Epidermal melanocyte (primary cell): ENCODE measurements at regions not wholly inside any gene's neighbourhood (a gene's known extent, or its start where the extent isn't known, plus 50 kb on each side); places are given as distances from the start of the nearest gene placed in this dataset.
"Not testable (repeated sequence)": the region's sequence is repeated elsewhere in the genome, so short reads cannot be mapped to it uniquely, and the experiment has no call there.

ENCODE experiments used
- DNase-seq: peaks from one replicate; pipeline ENCODE4 v3.0.0; 2011; ENCODE audit warnings: low spot score; ENCODE audit not compliant: insufficient read length

GRCh38 chr2:111566068-111566467 lies 317.9 kb downstream of the ANAPC1 start:
- DNase-seq, result not testable (repeated sequence)

GRCh38 chr2:111567233-111567632 lies 316.8 kb downstream of the ANAPC1 start:
- not testable (repeated sequence) for DNase-seq

GRCh38 chr2:111569356-111570199 lies 314.4 kb downstream of the ANAPC1 start:
- not testable (repeated sequence) for DNase-seq

- DNase-seq, result not testable (repeated sequence)
Measured at GRCh38 chr2:111570300-111571114, 313.5 kb downstream of the ANAPC1 start.

GRCh38 chr2:111574803-111575202 lies 309.2 kb downstream of the ANAPC1 start:
- DNase-seq, result not testable (repeated sequence)

GRCh38 chr2:111577154-111577885 lies 306.7 kb downstream of the ANAPC1 start:
- not testable (repeated sequence) for DNase-seq

GRCh38 chr2:111579500-111580134 lies 304.4 kb downstream of the ANAPC1 start:
- not testable (repeated sequence) for DNase-seq

GRCh38 chr2:111580616-111581015 lies 303.4 kb downstream of the ANAPC1 start:
- not testable (repeated sequence) for DNase-seq

GRCh38 chr2:111582090-111582489 lies 301.9 kb downstream of the ANAPC1 start:
- DNase-seq, result not testable (repeated sequence)

- DNase-seq, result not testable (repeated sequence)
Measured at GRCh38 chr2:111583480-111583879, 300.5 kb downstream of the ANAPC1 start.

GRCh38 chr2:111584540-111584939 lies 299.5 kb downstream of the ANAPC1 start:
- DNase-seq, result not testable (repeated sequence)

- DNase-seq, result not testable (repeated sequence)
Measured at GRCh38 chr2:111584950-111585349, 299.0 kb downstream of the ANAPC1 start.

- not testable (repeated sequence) for DNase-seq
Measured at GRCh38 chr2:111586014-111586413, 298.0 kb downstream of the ANAPC1 start.

- not testable (repeated sequence) for DNase-seq
Measured at GRCh38 chr2:111595072-111595471, 288.9 kb downstream of the ANAPC1 start.

- DNase-seq, result not testable (repeated sequence)
Measured at GRCh38 chr2:111596808-111597705, 286.9 kb downstream of the ANAPC1 start.

GRCh38 chr2:111598944-111599343 lies 285.0 kb downstream of the ANAPC1 start:
- not testable (repeated sequence) for DNase-seq

- not testable (repeated sequence) for DNase-seq
Measured at GRCh38 chr2:111602259-111602658, 281.7 kb downstream of the ANAPC1 start.

- DNase-seq, result not testable (repeated sequence)
Measured at GRCh38 chr2:111605798-111606197, 278.2 kb downstream of the ANAPC1 start.

- not testable (repeated sequence) for DNase-seq
Measured at GRCh38 chr2:111606632-111607031, 277.4 kb downstream of the ANAPC1 start.
